HG02623 (cell line): ENCODE measurements at regions not wholly inside any gene's neighbourhood (a gene's known extent, or its start where the extent isn't known, plus 50 kb on each side); places are given as distances from the start of the nearest gene placed in this dataset.
"Not testable (repeated sequence)": the region's sequence is repeated elsewhere in the genome, so short reads cannot be mapped to it uniquely, and the experiment has no call there.

Experiments used
- ATAC-seq: cut with Tn5 transposase; IDR thresholded peaks from one replicate; pipeline ENCODE4 v1.9.1; 2021; ENCODE audit warnings: moderate library complexity; ENCODE audit not compliant: unreplicated experiment

DNA sequence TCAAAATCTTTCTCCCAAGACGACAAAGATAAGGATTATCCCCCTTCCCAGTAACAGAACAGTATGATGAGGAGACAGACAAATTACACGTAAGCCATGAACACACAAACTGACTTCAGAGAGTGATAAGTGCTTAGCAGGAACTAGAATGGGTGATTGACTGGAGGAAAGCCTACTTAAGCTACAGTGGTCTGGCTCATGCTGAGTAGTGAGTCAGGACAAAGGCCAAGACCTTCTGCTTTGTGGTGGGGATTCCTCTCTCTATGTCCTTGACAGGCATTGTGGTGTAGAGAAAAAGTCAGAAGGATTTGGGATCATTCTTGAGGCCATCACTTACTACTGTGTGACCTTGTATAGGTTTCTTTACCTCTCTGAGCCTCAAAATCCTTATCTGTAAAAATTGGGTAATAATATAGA, 381.9 kb upstream of the CCL2 start:
- no peak for ATAC-seq

DNA sequence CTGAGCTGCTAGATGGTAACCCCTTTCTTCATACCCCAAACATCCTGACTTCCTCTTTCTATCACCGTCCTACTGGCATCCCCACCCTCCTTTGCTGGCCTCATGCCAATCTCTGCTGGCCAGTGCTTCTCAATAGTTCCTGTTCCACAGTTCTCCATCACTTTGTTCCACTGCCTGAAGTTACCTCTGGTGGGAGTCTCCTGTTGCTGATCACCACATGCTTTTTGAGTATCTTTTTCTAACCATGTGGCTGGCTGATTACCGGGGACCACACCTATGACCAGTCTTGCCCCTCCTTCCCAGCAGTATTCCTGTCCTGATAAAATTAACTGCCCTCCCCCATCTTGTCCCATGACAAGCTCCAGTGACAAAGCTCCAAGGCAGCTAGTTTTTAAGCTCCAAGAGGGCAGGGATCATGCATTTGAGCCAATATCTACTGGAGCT, 380.4 kb upstream of the CCL2 start:
- ATAC-seq: no peak

DNA sequence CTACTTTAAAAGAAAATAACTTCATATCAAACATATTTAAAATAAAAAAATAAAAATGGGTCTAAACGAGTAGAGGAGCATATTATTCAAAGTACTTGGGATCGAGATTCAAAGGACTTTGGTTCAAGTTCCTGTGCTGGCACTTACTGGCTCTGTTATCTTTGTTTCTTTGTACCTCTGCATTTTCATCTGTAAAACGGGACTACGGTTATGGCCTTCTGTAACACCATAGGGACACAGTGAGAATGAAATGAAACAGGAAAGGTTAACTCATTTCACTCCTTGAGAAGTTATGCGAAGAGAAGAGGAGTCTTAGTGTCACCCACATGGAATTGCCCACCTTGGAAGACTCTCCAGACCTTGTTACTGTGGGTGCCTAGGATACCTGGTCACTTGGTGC, 379.1 kb upstream of the CCL2 start:
- no peak for ATAC-seq

DNA sequence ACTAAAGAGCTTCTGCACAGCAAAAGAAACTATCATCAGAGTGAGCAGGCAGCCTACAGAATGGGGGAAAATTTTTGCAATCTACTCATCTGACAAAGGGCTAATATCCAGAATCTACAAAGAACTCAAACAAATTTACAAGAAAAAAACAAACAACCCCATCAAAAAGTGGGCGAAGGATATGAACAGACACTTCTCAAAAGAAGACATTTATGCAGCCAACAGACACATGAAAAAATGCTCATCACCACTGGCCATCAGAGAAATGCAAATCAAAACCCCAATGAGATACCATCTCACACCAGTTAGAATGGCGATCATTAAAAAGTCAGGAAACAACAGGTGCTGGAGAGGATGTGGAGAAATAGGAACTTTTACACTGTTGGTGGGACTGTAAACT, 372.8 kb upstream of the CCL2 start:
- not testable (repeated sequence) for ATAC-seq

DNA sequence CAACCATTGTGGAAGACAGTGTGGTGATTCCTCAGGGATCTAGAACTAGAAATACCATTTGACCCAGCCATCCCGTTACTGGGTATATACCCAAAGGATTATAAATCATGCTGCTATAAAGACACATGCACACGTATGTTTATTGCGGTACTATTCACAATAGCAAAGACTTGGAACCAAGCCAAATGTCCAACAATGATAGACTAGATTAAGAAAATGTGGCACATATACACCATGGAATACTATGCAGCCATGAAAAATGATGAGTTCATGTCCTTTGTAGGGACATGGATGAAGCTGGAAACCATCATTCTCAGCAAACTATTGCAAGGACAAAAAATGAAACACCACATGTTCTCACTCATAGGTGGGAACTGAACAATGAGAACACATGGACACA, 372.4 kb upstream of the CCL2 start:
- not testable (repeated sequence) for ATAC-seq

DNA sequence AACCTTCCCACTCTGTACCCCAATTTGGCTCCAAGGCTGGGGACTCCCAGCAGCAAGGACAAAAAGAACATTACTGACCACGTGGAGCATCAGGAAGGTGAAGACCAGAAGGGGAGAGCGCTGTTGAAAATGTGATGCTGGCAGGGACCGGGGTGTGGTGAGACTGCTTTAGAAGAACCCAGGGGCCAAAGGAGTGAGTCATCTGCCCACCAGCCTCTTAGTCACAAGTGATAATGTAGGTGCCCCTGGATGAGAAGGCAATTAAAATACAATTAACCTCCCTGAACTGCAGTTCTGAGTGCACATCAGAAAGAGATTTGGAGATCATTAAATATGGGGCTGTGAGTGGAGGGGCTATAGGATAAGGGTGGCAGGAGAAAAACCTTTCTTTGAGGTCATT, 366.6 kb upstream of the CCL2 start:
- no peak for ATAC-seq

DNA sequence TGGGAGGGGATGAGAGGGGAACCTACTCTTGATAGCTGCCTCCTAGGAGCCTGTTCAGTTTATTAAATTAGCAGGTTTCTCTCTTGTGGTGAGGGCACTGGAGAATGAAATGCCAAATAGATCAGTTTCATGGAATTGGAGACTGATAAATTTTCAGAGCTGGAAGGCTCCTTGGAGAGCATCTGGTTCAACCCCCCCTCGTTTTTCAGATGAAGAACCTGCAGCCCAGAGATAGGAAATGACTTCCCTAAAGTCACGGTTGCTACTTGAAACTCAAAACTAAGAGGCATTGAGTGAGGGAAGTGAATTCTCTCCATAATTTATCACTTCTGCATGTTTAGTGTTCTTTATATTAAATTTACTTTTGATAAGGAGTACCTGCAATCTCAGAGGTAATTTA, 366.0 kb upstream of the CCL2 start:
- no peak for ATAC-seq

DNA sequence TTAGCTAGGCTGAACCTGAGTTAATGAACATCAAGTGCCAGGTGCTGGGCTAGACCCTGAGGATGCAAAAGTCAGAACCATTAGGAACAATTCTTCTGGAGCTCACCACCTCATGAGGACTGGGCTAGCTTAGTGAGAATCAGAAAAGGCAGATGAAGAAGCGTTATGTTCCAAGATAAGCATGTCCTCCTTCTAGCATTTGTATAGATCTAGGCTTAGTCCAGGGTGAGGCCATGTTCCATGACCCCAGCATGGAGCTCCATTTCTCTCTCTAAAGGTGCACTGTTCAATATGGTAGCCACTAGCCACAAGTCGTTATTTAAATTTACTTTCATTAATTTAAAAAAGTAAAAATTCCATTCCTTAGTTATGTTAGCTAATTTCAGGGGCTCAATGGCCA, 365.3 kb upstream of the CCL2 start:
- no peak for ATAC-seq

DNA sequence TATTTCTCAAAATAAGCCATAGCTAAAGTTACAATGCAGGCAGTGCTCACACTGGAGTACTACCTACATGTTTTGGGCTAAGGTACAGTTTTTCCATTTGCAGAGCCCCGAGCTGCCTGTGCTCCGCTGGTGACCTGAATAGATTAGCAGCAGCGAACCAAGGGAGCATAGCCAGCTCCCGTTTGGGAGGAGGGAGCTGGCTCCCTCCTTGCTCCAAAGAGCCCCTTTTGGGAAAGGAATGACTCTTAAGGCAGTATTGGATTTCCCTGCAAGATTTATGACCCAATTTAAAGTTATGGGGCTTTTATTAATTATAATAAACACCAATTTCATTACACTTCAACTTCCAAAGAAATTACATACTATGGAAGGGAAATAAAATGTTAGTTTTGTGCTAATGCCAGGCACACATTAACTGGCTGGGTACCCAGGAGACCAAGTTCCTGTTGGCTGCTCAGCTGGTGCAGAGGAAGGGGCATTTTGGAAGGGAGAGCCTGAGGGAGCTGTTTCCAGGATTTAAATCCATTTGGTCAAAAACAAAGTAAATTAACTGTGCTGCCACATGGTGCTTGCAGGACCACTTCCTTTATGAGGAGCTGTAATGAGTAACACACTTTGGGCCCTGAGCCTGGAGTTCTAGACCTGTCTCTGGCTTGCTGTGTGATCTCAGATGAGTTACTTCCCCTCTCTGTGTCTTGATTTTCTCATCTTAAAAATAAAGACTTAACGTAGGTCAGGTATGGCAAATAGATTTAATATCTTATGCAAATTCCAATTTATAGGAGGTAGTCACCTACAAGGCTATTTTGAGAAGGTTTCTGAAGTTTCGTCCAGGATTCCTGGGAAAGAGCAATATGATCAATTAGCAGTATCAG, 362.1 kb upstream of the CCL2 start:
- ATAC-seq: no peak

DNA sequence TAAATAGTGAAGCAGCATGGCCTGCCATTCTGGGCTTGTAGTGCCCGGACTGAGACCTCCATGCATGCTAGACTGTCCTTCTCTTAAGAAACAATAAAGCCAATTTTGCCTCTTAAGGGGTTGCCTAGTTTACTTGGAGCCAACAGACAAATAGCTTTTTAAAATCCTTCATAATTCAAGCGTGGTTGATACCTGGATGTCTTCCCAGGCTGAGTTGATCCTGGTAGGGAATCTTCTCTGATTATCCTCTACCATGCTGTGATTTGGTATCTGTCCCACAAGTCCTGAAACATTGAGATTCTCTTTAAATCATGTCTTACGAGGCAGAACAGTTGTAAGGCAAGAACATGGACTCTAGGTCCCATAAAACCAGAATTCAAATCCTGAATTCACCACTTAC, 359.6 kb upstream of the CCL2 start:
- ATAC-seq: no peak

DNA sequence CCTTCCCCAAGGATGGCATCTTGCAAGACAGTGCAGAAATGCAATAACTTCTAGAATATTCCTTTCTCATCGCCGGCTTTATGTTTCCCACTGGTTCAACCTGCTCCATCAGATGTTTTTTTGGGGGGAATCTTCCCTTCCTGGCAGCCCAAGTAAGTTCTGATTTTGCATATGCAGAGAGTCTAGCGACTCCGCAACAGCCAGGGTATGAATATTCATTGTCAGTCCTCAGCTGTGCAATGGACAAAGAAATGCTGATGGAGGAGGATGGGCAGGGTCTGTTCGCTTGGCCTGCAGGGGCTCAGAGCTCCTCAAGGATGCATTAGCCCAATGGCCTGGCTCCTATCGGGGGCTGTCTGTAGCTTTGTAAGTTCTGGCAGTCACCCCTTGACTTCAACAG, 358.8 kb upstream of the CCL2 start:
- no peak for ATAC-seq

DNA sequence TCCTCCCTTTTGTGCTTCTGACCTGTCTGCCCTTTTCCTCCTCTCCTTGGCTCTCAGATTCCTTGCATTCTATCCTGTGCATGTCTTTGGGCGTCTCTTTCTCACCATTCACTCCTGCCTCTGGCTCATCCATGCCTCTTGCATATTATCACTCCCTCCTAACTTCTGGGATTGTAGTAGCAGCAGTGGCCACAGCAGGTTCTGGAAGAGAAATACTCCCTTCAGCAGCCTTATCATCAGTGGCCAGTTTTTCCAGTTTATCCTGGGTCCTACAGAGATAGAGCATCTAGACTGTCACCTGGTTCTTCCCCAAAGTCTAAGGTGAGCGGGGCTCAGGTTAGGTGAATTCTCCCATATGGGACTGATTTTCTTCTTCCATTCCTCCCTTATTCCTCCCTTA, 354.0 kb upstream of the CCL2 start:
- ATAC-seq: no peak

DNA sequence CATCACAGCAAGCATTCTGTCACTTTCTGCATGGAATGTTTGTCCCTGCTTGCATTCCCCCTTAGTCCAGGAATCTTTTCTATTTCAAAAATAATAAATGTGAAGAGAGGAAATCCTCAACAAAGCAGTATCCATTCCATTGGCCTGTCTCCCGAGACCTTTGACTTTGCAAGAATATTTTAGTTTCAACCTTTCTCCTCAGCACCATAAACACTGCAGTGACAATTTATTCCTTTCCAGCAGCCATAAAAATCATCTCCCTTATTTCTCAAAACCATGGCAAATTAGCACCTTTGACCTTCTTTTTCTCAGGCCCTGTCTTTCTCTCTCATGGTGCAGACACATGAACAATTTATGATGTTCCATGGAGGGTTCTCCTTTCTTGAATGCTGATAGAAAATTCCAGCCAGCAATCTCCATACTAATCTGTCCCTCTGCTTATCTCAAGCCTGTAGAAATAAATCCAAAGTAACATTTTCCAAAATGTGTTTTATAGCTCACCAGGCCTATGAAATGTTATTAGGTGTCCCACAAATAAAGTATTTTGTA, 352.1 kb upstream of the CCL2 start:
- ATAC-seq: no peak

DNA sequence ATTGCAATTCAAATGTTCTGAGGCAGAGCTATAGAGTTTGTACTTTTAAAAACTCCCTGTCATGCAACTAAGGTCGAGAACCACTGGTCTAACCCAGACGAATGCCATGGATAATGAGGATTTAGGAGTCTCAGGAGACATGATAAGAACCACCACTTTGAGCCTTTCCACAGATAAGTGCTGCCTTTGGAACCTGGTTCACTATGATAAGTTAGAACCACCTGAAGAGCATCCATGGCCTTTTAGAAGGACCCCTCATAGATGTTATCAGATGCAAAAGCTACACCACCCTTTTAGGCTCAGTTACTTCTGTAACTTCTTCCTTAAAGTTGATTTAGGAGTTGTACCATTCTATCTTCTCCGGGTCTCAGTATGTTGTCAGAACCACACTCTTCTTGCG, 350.6 kb upstream of the CCL2 start:
- ATAC-seq: no peak

DNA sequence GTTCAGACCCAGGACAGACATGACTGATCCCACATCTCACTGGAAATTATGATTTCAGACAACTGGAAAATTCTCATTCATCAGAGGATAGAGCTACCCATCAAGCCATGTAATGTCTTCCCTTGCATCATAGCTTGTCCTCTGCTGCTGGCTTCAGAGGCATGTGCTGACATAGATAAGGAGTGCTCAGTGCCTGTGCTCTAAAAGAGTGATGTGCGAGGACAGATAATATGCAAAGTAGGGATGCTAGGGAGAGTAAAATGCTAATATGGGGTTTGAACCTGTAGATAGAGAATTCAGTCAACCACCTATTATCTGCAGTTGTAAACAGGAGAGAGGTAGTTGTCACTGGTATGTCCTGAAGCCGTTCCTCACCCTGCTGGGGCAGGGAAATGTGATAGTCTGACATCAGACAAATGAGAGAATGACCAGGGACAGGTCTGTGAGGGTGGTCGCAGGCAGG, 349.7 kb upstream of the CCL2 start:
- ATAC-seq: no peak

DNA sequence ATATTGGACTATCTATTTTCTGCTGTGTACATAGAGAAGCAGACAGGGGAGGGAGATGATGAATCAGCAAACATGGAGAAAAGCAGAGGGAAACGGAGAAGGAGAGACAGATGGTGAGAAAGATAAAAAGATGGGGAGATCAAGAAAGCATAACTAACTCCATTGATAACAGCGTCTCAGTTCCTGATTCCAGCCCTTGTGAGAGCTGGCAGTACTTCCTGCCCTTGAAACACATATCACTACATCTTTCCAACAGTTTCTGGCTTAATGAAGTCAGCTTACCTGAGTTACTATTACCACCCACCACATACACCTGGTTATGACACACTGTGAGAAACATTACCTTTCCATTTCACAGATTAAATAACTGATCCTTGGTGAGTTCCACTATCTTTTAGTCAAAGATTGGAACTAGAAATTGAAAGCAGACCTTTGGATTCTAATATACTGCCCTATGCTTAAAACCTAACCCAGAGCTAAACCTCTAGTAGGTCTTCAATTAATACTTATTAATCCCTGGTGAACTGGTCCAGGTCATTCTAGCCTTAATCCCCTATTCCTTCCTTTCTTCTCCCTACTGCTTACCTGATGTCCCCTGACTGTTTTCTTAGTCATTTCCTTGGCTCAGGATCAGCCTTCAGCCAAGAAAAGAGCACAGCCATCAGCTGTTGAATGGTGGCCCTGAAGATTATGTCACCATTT, 346.6 kb upstream of the CCL2 start:
- ATAC-seq: no peak

DNA sequence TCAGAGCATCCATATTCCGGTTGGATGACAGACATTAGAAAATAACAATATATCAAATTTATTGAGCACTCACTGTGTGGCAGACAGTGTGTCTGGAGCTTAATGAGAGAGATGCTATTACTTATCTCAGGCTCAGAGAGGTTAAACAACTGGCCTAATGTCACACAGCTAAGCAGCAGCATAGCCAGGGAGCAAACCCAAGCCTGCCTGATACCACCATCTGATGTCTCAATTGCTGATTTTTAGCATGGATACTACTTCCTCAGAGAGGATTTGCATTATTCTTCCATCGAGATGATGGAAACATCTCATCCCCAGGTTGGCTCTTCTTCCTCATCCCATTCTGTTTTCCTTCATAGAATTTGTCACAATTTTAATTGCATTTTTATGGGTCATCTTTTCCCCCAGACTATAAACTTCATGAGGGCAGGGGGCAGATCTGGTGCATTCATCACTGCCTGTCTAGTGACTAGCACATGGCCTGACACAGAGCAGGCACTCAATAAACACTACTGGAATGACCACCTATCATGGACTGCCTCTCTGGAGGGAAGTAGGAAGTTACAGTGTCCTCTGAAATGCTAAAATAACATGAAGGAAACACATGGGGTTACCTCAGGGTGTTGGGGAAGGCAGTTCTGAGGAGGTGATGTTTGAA, 344.8 kb upstream of the CCL2 start:
- ATAC-seq: no peak

DNA sequence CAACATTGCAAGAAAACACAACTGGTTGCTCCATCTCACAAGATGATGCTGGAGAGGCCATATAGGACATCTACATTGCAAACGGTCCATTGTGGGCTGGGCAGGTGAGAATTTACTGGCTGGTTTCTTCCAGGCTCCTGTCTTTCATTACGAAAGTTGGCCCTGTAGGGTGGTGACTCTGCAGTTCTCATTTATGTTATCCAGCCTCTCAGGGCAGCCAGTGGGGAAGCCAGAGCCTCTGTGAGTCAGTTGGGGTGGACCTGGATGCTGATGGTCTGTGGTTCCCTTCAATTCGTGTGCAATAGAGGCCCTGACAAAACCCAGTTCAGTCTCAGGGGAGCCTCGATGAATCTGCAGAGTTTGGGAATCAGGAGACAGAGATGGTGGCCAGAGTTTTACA, 341.0 kb upstream of the CCL2 start:
- no peak for ATAC-seq

DNA sequence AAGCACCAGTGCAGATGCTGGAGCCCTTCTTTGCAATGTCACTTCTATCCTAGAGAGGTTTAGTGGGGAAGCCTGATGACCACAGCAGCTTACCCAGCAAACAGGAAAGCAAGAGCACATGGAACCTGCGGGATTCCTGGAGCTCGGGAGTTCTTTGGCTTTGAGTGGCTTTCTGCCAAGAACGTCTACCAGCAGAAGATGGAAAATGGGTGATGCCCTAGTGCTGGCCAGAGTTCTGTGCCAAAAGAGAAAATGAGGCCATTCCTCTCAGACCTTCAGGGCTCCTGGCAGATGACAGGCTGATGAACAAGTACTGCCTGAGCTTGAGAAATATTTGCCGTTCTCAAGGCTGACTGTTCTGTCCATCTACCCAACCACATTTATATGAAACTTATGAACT, 332.1 kb upstream of the CCL2 start:
- no peak for ATAC-seq

DNA sequence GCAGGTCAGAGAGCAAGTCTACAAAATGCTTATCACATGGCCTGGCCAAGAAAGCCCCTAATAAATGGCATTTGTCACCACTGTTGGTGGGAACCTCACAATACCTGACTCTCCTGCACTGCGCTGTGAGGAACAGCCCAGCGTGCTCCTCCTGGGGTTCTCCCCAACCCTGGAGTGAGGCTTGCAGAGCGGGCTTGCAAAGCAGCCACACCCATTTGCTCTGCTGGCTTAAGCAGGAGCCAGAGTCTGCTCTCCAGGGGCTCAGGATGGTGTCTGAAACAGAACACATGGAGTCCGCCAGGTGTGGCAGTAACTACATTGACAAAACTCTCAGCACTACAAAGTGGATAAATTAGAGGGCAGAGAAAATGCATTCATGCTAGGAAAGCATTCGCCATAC, 331.0 kb upstream of the CCL2 start:
- ATAC-seq: no peak

DNA sequence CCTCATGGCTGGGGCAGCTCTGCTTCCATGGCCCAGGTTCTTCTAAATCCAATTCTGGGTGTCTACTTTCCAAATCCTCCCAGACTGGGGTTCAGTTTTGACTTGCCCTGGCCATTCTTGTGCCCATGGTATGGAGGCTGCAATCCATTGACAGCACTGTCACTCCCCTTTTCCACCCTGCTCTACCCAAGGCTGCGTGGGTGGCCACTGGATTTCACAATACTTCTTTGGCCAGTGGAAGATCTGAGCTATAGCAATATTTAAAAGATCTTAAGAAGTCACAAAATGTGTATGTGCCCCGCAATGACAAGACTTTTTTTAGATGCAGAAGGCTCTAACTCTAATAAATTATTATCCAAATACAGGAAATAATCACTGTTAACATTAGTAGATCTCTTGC, 329.4 kb upstream of the CCL2 start:
- ATAC-seq: no peak

DNA sequence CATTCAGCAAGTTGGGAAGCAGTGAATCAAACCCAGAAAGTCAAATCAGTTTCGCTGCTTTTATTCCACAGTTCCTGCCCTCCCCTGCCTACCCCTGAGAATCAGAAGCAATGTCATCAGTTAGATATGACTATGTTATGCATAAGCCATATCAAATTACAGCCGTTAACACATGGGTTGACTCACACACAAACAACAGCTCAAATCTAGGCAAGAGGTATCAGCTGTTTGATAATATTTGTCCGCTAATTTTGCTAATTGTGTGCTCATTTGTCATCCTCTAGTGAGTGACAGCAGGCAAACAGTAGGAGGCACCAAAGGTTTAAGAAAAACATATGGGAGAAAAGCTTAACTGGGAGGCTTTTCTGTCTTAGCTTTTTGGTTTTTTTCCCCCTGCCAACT, 327.4 kb upstream of the CCL2 start:
- no peak for ATAC-seq
